Tibial nerve (tissue), 4 donors: ENCODE measurements at regions not wholly inside any gene's neighbourhood (a gene's known extent, or its start where the extent isn't known, plus 50 kb on each side); places are given as distances from the start of the nearest gene placed in this dataset.

Experiments used
- CTCF ChIP-seq, 5 experiments: fragments of 200-600 bp in 3 of 5; fragments of 450-650 bp in 2 of 5; sonication (generic) in 3 of 5; IDR thresholded peaks; one replicate each; pipeline ENCODE4 v1.5.1; 2016 to 2019; ENCODE audit warnings: antibody characterized with exemption in 5 of 5, mild to moderate bottlenecking in 3 of 5, moderate library complexity in 2 of 5
- EP300 ChIP-seq, 2 donors: sonication (generic); formaldehyde crosslinking; IDR thresholded peaks; one replicate each; pipeline ENCODE4 v1.6.1; 2017; ENCODE audit warnings: antibody characterized with exemption in 2 of 2, mild to moderate bottlenecking in 1 of 2

GRCh38 chr11:43602670-43603069 is 77.9 kb upstream of the HSD17B12 start:
- TF ChIP-seq CTCF (IDR thresholded peaks at IDR 0.05) = no peak
- no peak for TF ChIP-seq EP300 (IDR thresholded peaks at IDR 0.05)
